ENCODE measurements at regions not wholly inside any gene's neighbourhood (a gene's known extent, or its start where the extent isn't known, plus 50 kb on each side); places are given as distances from the start of the nearest gene placed in this dataset.

DNA sequence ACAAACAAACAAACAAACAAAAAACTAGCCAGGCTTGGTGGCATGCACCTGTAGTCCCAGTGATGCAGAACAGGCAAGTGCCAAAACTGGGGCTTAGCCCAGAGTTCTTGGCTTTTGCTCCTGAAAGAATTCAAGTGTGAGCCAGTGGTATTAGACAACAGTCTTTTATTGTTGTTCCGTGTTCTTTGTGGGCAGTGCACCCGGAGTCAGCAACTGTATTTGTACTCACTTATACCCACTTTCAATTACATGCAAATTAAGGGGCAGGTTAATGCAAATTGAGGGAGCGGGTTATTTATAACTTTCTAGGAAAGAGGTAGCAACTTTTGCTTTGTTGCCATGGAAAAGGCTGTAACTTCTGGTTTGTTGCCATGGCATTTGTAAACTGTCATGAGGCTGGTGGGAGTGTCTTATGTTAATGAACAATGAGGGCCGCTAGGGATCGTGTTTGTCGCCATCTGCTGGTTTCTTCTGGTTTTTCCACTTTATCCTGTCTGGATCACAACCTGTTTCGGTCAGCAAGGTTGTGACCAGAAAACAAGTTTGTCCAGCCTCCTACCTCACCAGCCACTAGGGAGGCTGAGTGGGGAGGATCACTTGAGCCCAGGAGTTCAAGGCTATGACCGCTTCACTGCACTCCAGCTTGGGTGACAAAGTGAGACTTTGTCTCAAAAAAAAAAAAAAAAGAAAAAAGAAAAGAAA lies 88.8 kb upstream of the ESX1 start:
- no peaks in the 10 kb centered on the region for H3K4me1 Mint-ChIP-seq (ENCODE audit: low read depth)
- no peaks in the 10 kb centered on the region for H3K9me3 Mint-ChIP-seq
- ChIA-PET POLR2A (no interaction called here), CTCF (no interaction called here)
- H3K9me3 ChIP-seq (ENCODE audit: control insufficient read depth in 1 of 2, insufficient read depth in 1 of 2, low read length in 2 of 2) = no peaks in the 10 kb centered on the region
- H3K27ac Mint-ChIP-seq = no peak overlapping the region
- H3K27me3 Mint-ChIP-seq = no peaks in the 10 kb centered on the region
- no peaks in the 10 kb centered on the region for H3K36me3 Mint-ChIP-seq (ENCODE audit: low read depth)
- ATAC-seq (ENCODE audit: poor library complexity) = peak; percentile 58
- no peaks in the 10 kb centered on the region for H3K36me3 ChIP-seq (ENCODE audit: insufficient read depth, low read length)
- H3K4me1 ChIP-seq (ENCODE audit: insufficient read depth, low read length) = no peaks in the 10 kb centered on the region
- H3K4me3 ChIP-seq (ENCODE audit: low read length) = no peak overlapping the region
- peak in 10 of 14 experiments; percentile 0 to 58 (median 8) for DNase-seq
- H3K4me3 Mint-ChIP-seq = no peak overlapping the region
- H3K27ac ChIP-seq (ENCODE audit: low read depth in 1 of 2, low read length in 2 of 2) = no peak overlapping the region
- TF ChIP-seq, protein P1, sequence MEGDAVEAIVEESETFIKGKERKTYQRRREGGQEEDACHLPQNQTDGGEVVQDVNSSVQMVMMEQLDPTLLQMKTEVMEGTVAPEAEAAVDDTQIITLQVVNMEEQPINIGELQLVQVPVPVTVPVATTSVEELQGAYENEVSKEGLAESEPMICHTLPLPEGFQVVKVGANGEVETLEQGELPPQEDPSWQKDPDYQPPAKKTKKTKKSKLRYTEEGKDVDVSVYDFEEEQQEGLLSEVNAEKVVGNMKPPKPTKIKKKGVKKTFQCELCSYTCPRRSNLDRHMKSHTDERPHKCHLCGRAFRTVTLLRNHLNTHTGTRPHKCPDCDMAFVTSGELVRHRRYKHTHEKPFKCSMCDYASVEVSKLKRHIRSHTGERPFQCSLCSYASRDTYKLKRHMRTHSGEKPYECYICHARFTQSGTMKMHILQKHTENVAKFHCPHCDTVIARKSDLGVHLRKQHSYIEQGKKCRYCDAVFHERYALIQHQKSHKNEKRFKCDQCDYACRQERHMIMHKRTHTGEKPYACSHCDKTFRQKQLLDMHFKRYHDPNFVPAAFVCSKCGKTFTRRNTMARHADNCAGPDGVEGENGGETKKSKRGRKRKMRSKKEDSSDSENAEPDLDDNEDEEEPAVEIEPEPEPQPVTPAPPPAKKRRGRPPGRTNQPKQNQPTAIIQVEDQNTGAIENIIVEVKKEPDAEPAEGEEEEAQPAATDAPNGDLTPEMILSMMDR (IDR thresholded peaks at IDR 0.05) = peak; percentile 26
- no peaks in the 10 kb centered on the region for H3K27me3 ChIP-seq (ENCODE audit: control insufficient read depth in 1 of 2, insufficient read depth in 2 of 2, low read length in 2 of 2)
- intact Hi-C loops (cut with DNase I, micrococcal nuclease) = no loop called here

DNA sequence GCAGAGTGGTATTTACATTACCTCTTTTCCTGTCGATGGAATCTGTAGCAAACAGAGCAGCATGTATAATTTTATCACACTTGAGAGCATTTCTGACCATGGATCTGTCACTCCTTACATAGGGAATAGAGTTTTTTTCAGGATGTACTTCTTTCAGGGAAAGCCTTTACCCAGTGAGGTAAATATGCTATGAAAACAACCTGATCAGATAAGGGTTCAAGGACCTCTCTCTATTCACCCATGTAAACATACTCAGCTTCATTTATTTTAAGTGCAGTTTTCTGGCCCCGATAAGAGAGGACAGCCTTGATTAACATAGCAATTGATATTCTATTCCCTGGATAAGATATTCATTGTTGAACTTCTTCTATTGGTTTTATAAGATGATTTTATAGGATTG lies 87.3 kb upstream of the ESX1 start:
- POLR2A ChIA-PET = no interaction called here
- Histone ChIP-seq H3K4me1 (ENCODE audit: insufficient read depth, low read length) (no peaks in the 10 kb centered on the region), H3K27ac (ENCODE audit: low read depth in 1 of 2, low read length in 2 of 2) (no peak overlapping the region), H3K36me3 (ENCODE audit: insufficient read depth, low read length) (no peaks in the 10 kb centered on the region), H3K4me3 (ENCODE audit: low read length) (no peak overlapping the region), H3K27me3 (ENCODE audit: control insufficient read depth in 1 of 2, insufficient read depth in 2 of 2, low read length in 2 of 2) (no peaks in the 10 kb centered on the region), H3K9me3 (ENCODE audit: control insufficient read depth in 1 of 2, insufficient read depth in 1 of 2, low read length in 2 of 2) (no peaks in the 10 kb centered on the region)
- H3K36me3 Mint-ChIP-seq (ENCODE audit: low read depth) = no peaks in the 10 kb centered on the region
- H3K4me1 Mint-ChIP-seq (ENCODE audit: low read depth) = no peaks in the 10 kb centered on the region
- DNase-seq (no peak), ATAC-seq (ENCODE audit: poor library complexity) (no peak)
- H3K27me3 Mint-ChIP-seq = no peaks in the 10 kb centered on the region
- intact Hi-C loops (cut with DNase I, micrococcal nuclease) = no loop called here
- no peak overlapping the region for H3K4me3 Mint-ChIP-seq
- TF ChIP-seq, protein P1 (IDR thresholded peaks at IDR 0.05) = no peak
- H3K27ac Mint-ChIP-seq = no peak overlapping the region
- no peaks in the 10 kb centered on the region for H3K9me3 Mint-ChIP-seq
- CTCF ChIA-PET = no interaction called here

GRCh38 chrX:104335756-104336155 lies 81.0 kb upstream of the ESX1 start:
- Histone ChIP-seq H3K9me3 (ENCODE audit: control insufficient read depth in 1 of 2, insufficient read depth in 1 of 2, low read length in 2 of 2) (no peaks in the 10 kb centered on the region), H3K27ac (ENCODE audit: low read depth in 1 of 2, low read length in 2 of 2) (no peak overlapping the region), H3K4me3 (ENCODE audit: low read length) (no peak overlapping the region), H3K36me3 (ENCODE audit: insufficient read depth, low read length) (no peaks in the 10 kb centered on the region), H3K4me1 (ENCODE audit: insufficient read depth, low read length) (no peaks in the 10 kb centered on the region), H3K27me3 (ENCODE audit: control insufficient read depth in 1 of 2, insufficient read depth in 2 of 2, low read length in 2 of 2) (no peaks in the 10 kb centered on the region)
- ChIA-PET CTCF (no interaction called here), POLR2A (no interaction called here)
- H3K27me3 Mint-ChIP-seq = no peaks in the 10 kb centered on the region
- H3K9me3 Mint-ChIP-seq = no peaks in the 10 kb centered on the region
- no peak for DNase-seq
- TF ChIP-seq, protein P1 (IDR thresholded peaks at IDR 0.05) = no peak
- no peak overlapping the region for H3K4me3 Mint-ChIP-seq
- no peaks in the 10 kb centered on the region for H3K36me3 Mint-ChIP-seq (ENCODE audit: low read depth)
- no peak for ATAC-seq (ENCODE audit: poor library complexity)
- intact Hi-C loops (cut with DNase I, micrococcal nuclease) = no loop called here
- H3K4me1 Mint-ChIP-seq (ENCODE audit: low read depth) = no peaks in the 10 kb centered on the region
- H3K27ac Mint-ChIP-seq = no peak overlapping the region
